Left forelimb (tissue), 1 donor: ENCODE measurements at regions not wholly inside any gene's neighbourhood (a gene's known extent, or its start where the extent isn't known, plus 50 kb on each side); places are given as distances from the start of the nearest gene placed in this dataset.
"Not testable (repeated sequence)": the region's sequence is repeated elsewhere in the genome, so short reads cannot be mapped to it uniquely, and the experiment has no call there.

Experiments used
- DNase-seq: peaks from one replicate; pipeline ENCODE4 v3.0.0-alpha.2; 2018; ENCODE audit warnings: low spot score

- DNase-seq = no peak
These were observed 67.9 kb downstream of the TBX3 start for GRCh38 chr12:114616081-114616480.

GRCh38 chr12:114614040-114614439, 69.9 kb downstream of the TBX3 start:
- DNase-seq = no peak

- no peak for DNase-seq
These were observed 71.9 kb downstream of the TBX3 start for GRCh38 chr12:114612062-114612461.

GRCh38 chr12:114611145-114612018, 72.6 kb downstream of the TBX3 start:
- DNase-seq = no peak

- no peak for DNase-seq
These were observed 75.5 kb downstream of the TBX3 start for GRCh38 chr12:114608509-114608908.

GRCh38 chr12:114605918-114606317, 78.1 kb downstream of the TBX3 start:
- DNase-seq = no peak

- DNase-seq = no peak
These were observed 79.4 kb downstream of the TBX3 start for GRCh38 chr12:114604606-114605005.

GRCh38 chr12:114600584-114600983, 83.4 kb downstream of the TBX3 start:
- DNase-seq = not testable (repeated sequence)

- no peak for DNase-seq
These were observed 85.9 kb downstream of the TBX3 start for GRCh38 chr12:114598111-114598510.

- no peak for DNase-seq
These were observed 91.0 kb downstream of the TBX3 start for GRCh38 chr12:114592946-114593345.

GRCh38 chr12:114588061-114588460, 95.9 kb downstream of the TBX3 start:
- no peak for DNase-seq

- no peak for DNase-seq
These were observed 103.7 kb downstream of the TBX3 start for GRCh38 chr12:114580306-114580705.

- DNase-seq = no peak
These were observed 104.6 kb downstream of the TBX3 start for GRCh38 chr12:114579389-114579788.

- DNase-seq = no peak
These were observed 121.3 kb downstream of the TBX3 start for GRCh38 chr12:114562654-114563053.

- no peak for DNase-seq
These were observed 128.5 kb downstream of the TBX3 start for GRCh38 chr12:114555451-114555850.

GRCh38 chr12:114547636-114548035, 136.3 kb downstream of the TBX3 start:
- DNase-seq = no peak

- no peak for DNase-seq
These were observed 124.5 kb upstream of the TBX5 start for GRCh38 chr12:114530417-114530816.

GRCh38 chr12:114529966-114530365, 124.0 kb upstream of the TBX5 start:
- no peak for DNase-seq

GRCh38 chr12:114528766-114529165, 122.8 kb upstream of the TBX5 start:
- no peak for DNase-seq

- not testable (repeated sequence) for DNase-seq
These were observed 115.2 kb upstream of the TBX5 start for GRCh38 chr12:114521160-114521559.

- no peak for DNase-seq
These were observed 106.4 kb upstream of the TBX5 start for GRCh38 chr12:114512351-114512750.

GRCh38 chr12:114508529-114509129, 102.7 kb upstream of the TBX5 start:
- peak; percentile 76 for DNase-seq

- no peak for DNase-seq
These were observed 100.7 kb upstream of the TBX5 start for GRCh38 chr12:114506651-114507050.

- DNase-seq = no peak
These were observed 98.4 kb upstream of the TBX5 start for GRCh38 chr12:114504311-114504710.
